ENCODE measurements at regions not wholly inside any gene's neighbourhood (a gene's known extent, or its start where the extent isn't known, plus 50 kb on each side); places are given as distances from the start of the nearest gene placed in this dataset.

- no peaks in the 10 kb centered on the region for H3K4me1 ChIP-seq
- no peak overlapping the region for H3K4me3 ChIP-seq
- no peaks in the 10 kb centered on the region for H3K9me3 ChIP-seq
- H3K27me3 ChIP-seq, result no peaks in the 10 kb centered on the region
- no peaks in the 10 kb centered on the region for H3K36me3 ChIP-seq
- H3K27ac ChIP-seq, result no peak overlapping the region
- TF ChIP-seq POLR2A (IDR thresholded peaks at IDR 0.05) (no peak), CTCF (IDR thresholded peaks at IDR 0.05) (no peak)
- no peak for DNase-seq
Measured at GRCh38 chr2:45312275-45312674, 298.8 kb downstream of the SRBD1 start.

GRCh38 chr2:45311559-45311958 is 299.5 kb downstream of the SRBD1 start:
- Histone ChIP-seq H3K27ac (no peak overlapping the region), H3K9me3 (no peaks in the 10 kb centered on the region), H3K4me1 (no peaks in the 10 kb centered on the region), H3K27me3 (no peaks in the 10 kb centered on the region), H3K36me3 (no peaks in the 10 kb centered on the region), H3K4me3 (no peak overlapping the region)
- no peak for DNase-seq
- TF ChIP-seq CTCF (IDR thresholded peaks at IDR 0.05) (no peak), POLR2A (IDR thresholded peaks at IDR 0.05) (no peak)

- Histone ChIP-seq H3K4me3 (no peak overlapping the region), H3K27ac (no peak overlapping the region), H3K4me1 (no peaks in the 10 kb centered on the region), H3K9me3 (no peaks in the 10 kb centered on the region), H3K36me3 (no peaks in the 10 kb centered on the region), H3K27me3 (no peaks in the 10 kb centered on the region)
- TF ChIP-seq POLR2A (IDR thresholded peaks at IDR 0.05) (no peak), CTCF (IDR thresholded peaks at IDR 0.05) (no peak)
- DNase-seq, result no peak
Measured at GRCh38 chr2:45307147-45307546, 297.9 kb upstream of the SIX2 start.

- Histone ChIP-seq H3K9me3 (no peaks in the 10 kb centered on the region), H3K4me1 (no peaks in the 10 kb centered on the region), H3K4me3 (no peak overlapping the region), H3K27me3 (no peaks in the 10 kb centered on the region), H3K36me3 (no peaks in the 10 kb centered on the region), H3K27ac (no peak overlapping the region)
- DNase-seq, result no peak
- TF ChIP-seq POLR2A (IDR thresholded peaks at IDR 0.05), result no peak
Measured at GRCh38 chr2:45305599-45305998, 296.3 kb upstream of the SIX2 start.

- no peaks in the 10 kb centered on the region for H3K9me3 ChIP-seq
- no peaks in the 10 kb centered on the region for H3K27me3 ChIP-seq
- no peaks in the 10 kb centered on the region for H3K36me3 ChIP-seq
- TF ChIP-seq POLR2A (IDR thresholded peaks at IDR 0.05) (no peak), CTCF (IDR thresholded peaks at IDR 0.05) (no peak)
- H3K27ac ChIP-seq, result no peak overlapping the region
- no peak for DNase-seq
- H3K4me1 ChIP-seq, result no peaks in the 10 kb centered on the region
- no peak overlapping the region for H3K4me3 ChIP-seq
Measured at GRCh38 chr2:45303417-45304202, 294.4 kb upstream of the SIX2 start.

- Histone ChIP-seq H3K4me3 (no peak overlapping the region), H3K4me1 (no peaks in the 10 kb centered on the region), H3K27ac (no peak overlapping the region), H3K27me3 (no peaks in the 10 kb centered on the region), H3K36me3 (no peaks in the 10 kb centered on the region), H3K9me3 (no peaks in the 10 kb centered on the region)
- TF ChIP-seq CTCF (IDR thresholded peaks at IDR 0.05), result no peak
- no peak for TF ChIP-seq POLR2A (IDR thresholded peaks at IDR 0.05)
- DNase-seq, result no peak
Measured at GRCh38 chr2:45301307-45302277, 292.3 kb upstream of the SIX2 start.
